HG03432 (cell line): ENCODE measurements at regions not wholly inside any gene's neighbourhood (a gene's known extent, or its start where the extent isn't known, plus 50 kb on each side); places are given as distances from the start of the nearest gene placed in this dataset.

Experiments
- ATAC-seq: cut with Tn5 transposase; IDR thresholded peaks from one replicate; pipeline ENCODE4 v1.9.1; 2021; ENCODE audit warnings: mild to moderate bottlenecking, moderate library complexity; ENCODE audit not compliant: unreplicated experiment

GRCh38 chr13:108360139-108360538 is 90.6 kb downstream of the TNFSF13B start:
- no peak for ATAC-seq

- ATAC-seq = no peak
Measured at GRCh38 chr13:108361769-108362168, 92.3 kb downstream of the TNFSF13B start.

GRCh38 chr13:108363666-108364065 is 94.1 kb downstream of the TNFSF13B start:
- ATAC-seq = no peak

GRCh38 chr13:108365255-108365654 is 95.7 kb downstream of the TNFSF13B start:
- ATAC-seq = no peak

GRCh38 chr13:108368250-108368905 is 98.9 kb downstream of the TNFSF13B start:
- no peak for ATAC-seq

- no peak for ATAC-seq
Measured at GRCh38 chr13:108369412-108369811, 99.9 kb downstream of the TNFSF13B start.

- ATAC-seq = no peak
Measured at GRCh38 chr13:108375034-108375433, 105.5 kb downstream of the TNFSF13B start.

- no peak for ATAC-seq
Measured at GRCh38 chr13:108375772-108376171, 106.3 kb downstream of the TNFSF13B start.

- ATAC-seq = no peak
Measured at GRCh38 chr13:108376308-108376707, 106.8 kb downstream of the TNFSF13B start.

- ATAC-seq = no peak
Measured at GRCh38 chr13:108377646-108378206, 108.2 kb downstream of the TNFSF13B start.

GRCh38 chr13:108383667-108384066 is 114.1 kb downstream of the TNFSF13B start:
- no peak for ATAC-seq

- no peak for ATAC-seq
Measured at GRCh38 chr13:108387156-108387555, 117.6 kb downstream of the TNFSF13B start.

- no peak for ATAC-seq
Measured at GRCh38 chr13:108402850-108403249, 133.3 kb downstream of the TNFSF13B start.

- ATAC-seq = peak; percentile 64
Measured at GRCh38 chr13:108407495-108407894, 138.0 kb downstream of the TNFSF13B start.

- no peak for ATAC-seq
Measured at GRCh38 chr13:108408672-108409071, 139.2 kb downstream of the TNFSF13B start.

GRCh38 chr13:108409730-108410129 is 140.2 kb downstream of the TNFSF13B start:
- ATAC-seq = no peak

GRCh38 chr13:108419768-108420167 is 150.2 kb downstream of the TNFSF13B start:
- no peak for ATAC-seq

- ATAC-seq = no peak
Measured at GRCh38 chr13:108425056-108425455, 155.5 kb downstream of the TNFSF13B start.

- ATAC-seq = no peak
Measured at GRCh38 chr13:108426893-108427292, 157.4 kb downstream of the TNFSF13B start.

GRCh38 chr13:108427355-108427754 is 157.8 kb downstream of the TNFSF13B start:
- ATAC-seq = no peak

GRCh38 chr13:108428691-108429090 is 159.2 kb downstream of the TNFSF13B start:
- no peak for ATAC-seq

- no peak for ATAC-seq
Measured at GRCh38 chr13:108433976-108434755, 164.6 kb downstream of the TNFSF13B start.
